ENCODE measurements at regions not wholly inside any gene's neighbourhood (a gene's known extent, or its start where the extent isn't known, plus 50 kb on each side); places are given as distances from the start of the nearest gene placed in this dataset.

DNA sequence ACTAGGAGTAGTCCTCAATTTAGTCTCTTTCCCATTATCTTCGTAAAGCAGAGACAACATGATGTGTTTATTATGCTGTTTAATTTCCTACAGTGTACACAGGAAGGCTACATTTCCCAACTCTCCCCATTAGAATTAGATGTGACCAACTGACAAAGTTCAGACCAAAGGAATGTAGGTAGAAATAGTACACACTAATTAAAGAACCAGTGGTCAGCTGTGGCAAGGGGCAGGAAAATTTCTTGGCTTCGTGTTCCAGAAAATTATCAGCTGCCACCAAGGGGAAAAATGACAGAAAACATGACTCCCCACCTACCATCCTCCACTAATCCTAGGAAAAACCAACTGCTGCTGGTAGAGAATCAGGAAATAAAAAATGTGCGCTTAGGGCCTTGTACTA lies 125.6 kb downstream of the PPP1R3A start:
- POLR2A ChIA-PET: no interaction called here
- Histone ChIP-seq H3K4me1 (no peaks in the 10 kb centered on the region), H3K4me3 (no peak overlapping the region), H3K9me3 (no peaks in the 10 kb centered on the region), H3K4me2 (no peak overlapping the region), H3K27ac (no peak overlapping the region)
- no peak for DNase-seq (ENCODE audit: low read depth in 1 of 2, low spot score in 1 of 2)
- TF ChIP-seq ZFP36 (IDR thresholded peaks at IDR 0.05; ENCODE audit: borderline replicate concordance, partially characterized antibody): no peak
- TF ChIP-seq CBX8 (IDR thresholded peaks at IDR 0.05): no peak
- no peak for TF ChIP-seq KDM5A (IDR thresholded peaks at IDR 0.05)
- CTCF ChIA-PET: no interaction called here
- FAIRE-seq: no peak
- 14% methylated on average over 3 of the region's 3 CpGs for WGBS (ENCODE audit: missing lambda C conversion rate)
- ATAC-seq: no peak

DNA sequence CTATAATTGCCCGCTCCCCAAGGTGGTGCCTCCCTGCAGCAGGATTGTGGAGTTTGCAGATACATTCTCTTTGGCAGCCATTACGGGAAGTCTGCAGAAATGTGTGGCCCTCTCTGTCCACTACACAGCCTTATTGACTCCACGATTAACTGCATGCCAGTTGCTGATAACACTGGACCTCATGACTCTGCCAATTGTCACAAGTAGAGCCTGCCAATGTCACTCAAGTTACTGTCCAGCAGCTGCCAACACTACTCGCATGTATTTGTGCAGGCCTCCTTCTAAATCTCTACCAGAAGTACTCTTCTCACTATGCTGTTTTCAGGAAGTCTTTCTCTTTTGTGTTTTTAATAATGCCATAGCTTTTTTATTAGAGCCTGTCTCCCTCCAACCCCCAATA lies 128.8 kb downstream of the PPP1R3A start:
- no peak for DNase-seq (ENCODE audit: low read depth in 1 of 2, low spot score in 1 of 2)
- CTCF ChIA-PET: interaction anchor here (1.0 kb wide), 1 partner anchor 24 kb away, joined by 3 read pairs; no protein-coding TSS in a partner anchor
- WGBS (ENCODE audit: missing lambda C conversion rate): 25% methylated on average over 4 of the region's 4 CpGs

DNA sequence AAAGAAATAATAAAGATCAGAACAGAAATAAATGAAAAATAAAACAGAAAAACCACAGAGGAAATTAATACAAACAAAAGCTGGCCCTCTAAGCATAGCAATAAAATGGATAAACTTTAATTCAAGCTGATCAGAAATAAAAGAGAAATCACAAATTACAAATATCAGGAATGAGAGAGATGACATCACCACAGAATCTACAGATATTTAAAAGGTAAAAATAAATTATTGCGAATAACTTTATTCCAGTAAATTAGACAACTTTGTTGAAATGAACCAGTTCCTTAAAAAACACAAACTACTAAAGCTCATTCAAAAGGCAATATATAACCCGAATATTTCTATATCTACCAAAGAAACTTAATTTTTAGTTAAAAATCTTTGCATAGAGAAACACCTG lies 131.7 kb downstream of the PPP1R3A start:
- H3K4me3 ChIP-seq: no peak overlapping the region

More for the DNA sequence above, 128.8 kb downstream of the PPP1R3A start:
- no peak overlapping the region for H3K4me2 ChIP-seq
- POLR2A ChIA-PET: no interaction called here
- TF ChIP-seq MYC (IDR thresholded peaks at IDR 0.05; ENCODE audit: borderline replicate concordance, low read length) (no peak), EHF (CRISPR knock-in tag; IDR thresholded peaks at IDR 0.05) (no peak), CBX8 (IDR thresholded peaks at IDR 0.05) (no peak), NFE2L2 (conservative IDR thresholded peaks at IDR 0.05; ENCODE audit: low read length) (no peak), ZC3H11A (IDR thresholded peaks at IDR 0.05) (no peak), MAZ (IDR thresholded peaks at IDR 0.05; ENCODE audit: borderline replicate concordance, low read depth, low read length) (no peak), HOXB5 (CRISPR knock-in tag; IDR thresholded peaks at IDR 0.05) (no peak), EHMT2 (IDR thresholded peaks at IDR 0.05; ENCODE audit: low read depth) (no peak), CHD4 (IDR thresholded peaks at IDR 0.05; ENCODE audit: borderline replicate concordance) (no peak)
- TF ChIP-seq, protein P1, sequence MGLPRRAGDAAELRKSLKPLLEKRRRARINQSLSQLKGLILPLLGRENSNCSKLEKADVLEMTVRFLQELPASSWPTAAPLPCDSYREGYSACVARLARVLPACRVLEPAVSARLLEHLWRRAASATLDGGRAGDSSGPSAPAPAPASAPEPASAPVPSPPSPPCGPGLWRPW (IDR thresholded peaks at IDR 0.05): no peak
- TF ChIP-seq, protein P2, sequence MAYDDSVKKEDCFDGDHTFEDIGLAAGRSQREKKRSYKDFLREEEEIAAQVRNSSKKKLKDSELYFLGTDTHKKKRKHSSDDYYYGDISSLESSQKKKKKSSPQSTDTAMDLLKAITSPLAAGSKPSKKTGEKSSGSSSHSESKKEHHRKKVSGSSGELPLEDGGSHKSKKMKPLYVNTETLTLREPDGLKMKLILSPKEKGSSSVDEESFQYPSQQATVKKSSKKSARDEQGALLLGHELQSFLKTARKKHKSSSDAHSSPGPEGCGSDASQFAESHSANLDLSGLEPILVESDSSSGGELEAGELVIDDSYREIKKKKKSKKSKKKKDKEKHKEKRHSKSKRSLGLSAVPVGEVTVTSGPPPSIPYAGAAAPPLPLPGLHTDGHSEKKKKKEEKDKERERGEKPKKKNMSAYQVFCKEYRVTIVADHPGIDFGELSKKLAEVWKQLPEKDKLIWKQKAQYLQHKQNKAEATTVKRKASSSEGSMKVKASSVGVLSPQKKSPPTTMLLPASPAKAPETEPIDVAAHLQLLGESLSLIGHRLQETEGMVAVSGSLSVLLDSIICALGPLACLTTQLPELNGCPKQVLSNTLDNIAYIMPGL (CRISPR knock-in tag; IDR thresholded peaks at IDR 0.05; ENCODE audit: borderline replicate concordance): no peak
- no peak overlapping the region for H3K4me3 ChIP-seq
- no peak for ATAC-seq
- H3K9me3 ChIP-seq: no peaks in the 10 kb centered on the region
- no peak for FAIRE-seq
- no peaks in the 10 kb centered on the region for H3K4me1 ChIP-seq
- no peak overlapping the region for H3K27ac ChIP-seq

DNA sequence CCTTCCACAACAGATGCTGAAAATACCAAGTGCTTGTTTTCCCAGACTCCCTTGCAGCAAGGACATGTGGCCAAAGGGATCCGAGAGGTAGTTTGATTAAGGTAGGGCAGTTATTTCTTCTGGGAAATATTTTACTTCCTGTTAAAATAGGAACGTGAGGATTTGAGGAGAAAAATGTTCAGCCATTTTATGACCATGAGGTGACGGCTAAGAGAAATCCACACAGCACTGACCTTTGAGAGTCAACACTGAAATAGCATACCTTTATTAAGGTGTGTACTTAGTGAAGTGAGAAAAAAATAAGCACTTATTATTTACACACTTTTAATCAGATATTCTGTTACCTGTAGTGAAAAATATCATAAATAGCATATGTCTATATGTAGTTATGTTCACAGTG lies 133.9 kb downstream of the PPP1R3A start:
- ChIA-PET POLR2A (no interaction called here), CTCF (no interaction called here)
- ATAC-seq: no peak
- no peaks in the 10 kb centered on the region for H3K4me1 ChIP-seq
- H3K4me3 ChIP-seq: no peak overlapping the region
- H3K4me2 ChIP-seq: no peak overlapping the region
- no peaks in the 10 kb centered on the region for H3K9me3 ChIP-seq
- no peak overlapping the region for H3K27ac ChIP-seq
- no peak for FAIRE-seq
- DNase-seq (ENCODE audit: low read depth in 1 of 2, low spot score in 1 of 2): no peak
- 23% methylated on average over 3 of the region's 3 CpGs for WGBS (ENCODE audit: missing lambda C conversion rate)
- TF ChIP-seq ZNF302 (CRISPR knock-in tag; IDR thresholded peaks at IDR 0.05) (no peak), MAZ (IDR thresholded peaks at IDR 0.05; ENCODE audit: borderline replicate concordance, low read depth, low read length) (no peak), SMC3 (IDR thresholded peaks at IDR 0.05) (no peak), CHD4 (IDR thresholded peaks at IDR 0.05; ENCODE audit: borderline replicate concordance) (no peak), JUNB (IDR thresholded peaks at IDR 0.05) (no peak), NFE2L2 (conservative IDR thresholded peaks at IDR 0.05; ENCODE audit: low read length) (no peak), FOXS1 (CRISPR knock-in tag; IDR thresholded peaks at IDR 0.05) (no peak), POLR2AphosphoS2 (conservative IDR thresholded peaks at IDR 0.05; ENCODE audit: low read length) (no peak), HOXA7 (CRISPR knock-in tag; IDR thresholded peaks at IDR 0.05) (no peak), TFCP2L1 (CRISPR knock-in tag; IDR thresholded peaks at IDR 0.05) (no peak), PHF8 (IDR thresholded peaks at IDR 0.05; ENCODE audit: borderline replicate concordance, low read depth) (no peak), FOSB (CRISPR knock-in tag; IDR thresholded peaks at IDR 0.05) (no peak), FOSL2 (IDR thresholded peaks at IDR 0.05) (no peak), FOSL2 (CRISPR knock-in tag; IDR thresholded peaks at IDR 0.05) (no peak), POLR2A (IDR thresholded peaks at IDR 0.05; ENCODE audit: low read length) (no peak)
- TF ChIP-seq, protein P3, sequence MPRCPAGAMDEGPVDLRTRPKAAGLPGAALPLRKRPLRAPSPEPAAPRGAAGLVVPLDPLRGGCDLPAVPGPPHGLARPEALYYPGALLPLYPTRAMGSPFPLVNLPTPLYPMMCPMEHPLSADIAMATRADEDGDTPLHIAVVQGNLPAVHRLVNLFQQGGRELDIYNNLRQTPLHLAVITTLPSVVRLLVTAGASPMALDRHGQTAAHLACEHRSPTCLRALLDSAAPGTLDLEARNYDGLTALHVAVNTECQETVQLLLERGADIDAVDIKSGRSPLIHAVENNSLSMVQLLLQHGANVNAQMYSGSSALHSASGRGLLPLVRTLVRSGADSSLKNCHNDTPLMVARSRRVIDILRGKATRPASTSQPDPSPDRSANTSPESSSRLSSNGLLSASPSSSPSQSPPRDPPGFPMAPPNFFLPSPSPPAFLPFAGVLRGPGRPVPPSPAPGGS (IDR thresholded peaks at IDR 0.05): no peak
- TF ChIP-seq, protein P1 (IDR thresholded peaks at IDR 0.05): no peak
- TF ChIP-seq, protein P2 (CRISPR knock-in tag; IDR thresholded peaks at IDR 0.05; ENCODE audit: borderline replicate concordance): no peak

More for the DNA sequence above, 131.7 kb downstream of the PPP1R3A start:
- ChIA-PET CTCF (no interaction called here), POLR2A (no interaction called here)
- TF ChIP-seq EHMT2 (IDR thresholded peaks at IDR 0.05; ENCODE audit: low read depth): no peak
- TF ChIP-seq CBX2 (IDR thresholded peaks at IDR 0.05; ENCODE audit: borderline replicate concordance, low read depth): no peak
- no peak for TF ChIP-seq JUN (IDR thresholded peaks at IDR 0.05)
- no peak for TF ChIP-seq ESRRA (IDR thresholded peaks at IDR 0.05; ENCODE audit: borderline replicate concordance, low read length)
- TF ChIP-seq POLR2AphosphoS2 (conservative IDR thresholded peaks at IDR 0.05; ENCODE audit: low read length): no peak
- no peak for TF ChIP-seq TP53 (CRISPR knock-in tag; IDR thresholded peaks at IDR 0.05)
- no peak overlapping the region for H3K27ac ChIP-seq
- no peak for ATAC-seq
- no peaks in the 10 kb centered on the region for H3K9me3 ChIP-seq
- WGBS (ENCODE audit: missing lambda C conversion rate): 45% methylated on average over 2 of the region's 2 CpGs
- no peaks in the 10 kb centered on the region for H3K4me1 ChIP-seq
- DNase-seq (ENCODE audit: low read depth in 1 of 2, low spot score in 1 of 2): no peak
- no peak overlapping the region for H3K4me2 ChIP-seq
- FAIRE-seq: no peak

Data from A549 (cell line).